ENCODE measurements at regions not wholly inside any gene's neighbourhood (a gene's known extent, or its start where the extent isn't known, plus 50 kb on each side); places are given as distances from the start of the nearest gene placed in this dataset.

DNA sequence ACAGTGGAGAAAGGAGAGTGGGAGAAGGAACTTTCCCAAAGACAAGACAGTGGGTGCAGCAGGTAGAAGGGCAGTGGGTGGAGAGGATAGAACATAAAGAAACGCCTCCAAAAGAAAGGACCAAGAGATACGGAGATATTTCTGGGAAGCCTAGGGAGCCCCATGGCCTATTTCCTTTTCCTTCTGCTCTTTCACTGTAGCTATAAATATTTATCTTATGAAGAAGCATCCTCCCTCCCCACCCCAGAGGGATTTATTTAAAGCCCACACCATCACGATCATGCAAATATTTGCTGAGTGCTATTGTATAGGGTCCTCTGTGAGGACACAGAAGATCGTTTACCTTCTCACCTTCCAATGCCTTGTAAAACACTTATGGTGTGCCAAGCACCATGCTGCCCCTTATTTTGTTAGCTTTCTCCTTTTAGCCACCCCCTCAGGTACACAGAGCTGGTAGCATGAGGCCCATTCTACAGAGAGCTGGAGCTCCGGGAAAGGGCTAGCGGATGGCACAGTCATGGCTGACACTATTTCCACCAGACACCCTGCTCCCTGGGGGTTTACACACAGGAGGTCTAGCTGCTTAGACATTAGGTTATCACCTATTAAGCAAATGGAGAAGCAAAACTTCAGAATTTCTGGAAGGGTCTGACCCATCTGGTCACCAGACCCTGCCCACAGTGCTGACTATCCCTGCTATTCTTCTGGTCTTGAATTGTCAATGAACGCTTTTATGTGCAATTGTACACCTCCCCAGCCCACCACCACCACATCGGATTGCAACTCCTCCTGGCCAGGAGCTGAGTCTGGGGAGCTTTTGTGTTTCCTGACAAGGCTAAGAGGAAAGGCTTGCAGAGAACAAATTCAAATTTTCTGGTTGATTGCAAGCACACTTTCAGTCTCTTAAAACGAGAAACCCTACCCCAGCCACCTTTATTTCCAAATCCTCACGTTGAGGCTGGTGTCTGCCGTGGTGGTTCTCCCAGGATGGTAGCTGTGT lies 91.8 kb upstream of the KLF7 start:
- H3K27me3 Mint-ChIP-seq, result peaks cover 9% of the 10 kb centered on the region
- no peak overlapping the region for H3K4me3 Mint-ChIP-seq
- no peaks in the 10 kb centered on the region for H3K36me3 Mint-ChIP-seq
- H3K9me3 Mint-ChIP-seq, result no peaks in the 10 kb centered on the region
- DNase-seq (ENCODE audit: low spot score in 2 of 2) (no peak), ATAC-seq (ENCODE audit: low read depth) (no peak)
- H3K27ac Mint-ChIP-seq, result no peak overlapping the region
- peaks cover 7% of the 10 kb centered on the region for H3K4me1 Mint-ChIP-seq

DNA sequence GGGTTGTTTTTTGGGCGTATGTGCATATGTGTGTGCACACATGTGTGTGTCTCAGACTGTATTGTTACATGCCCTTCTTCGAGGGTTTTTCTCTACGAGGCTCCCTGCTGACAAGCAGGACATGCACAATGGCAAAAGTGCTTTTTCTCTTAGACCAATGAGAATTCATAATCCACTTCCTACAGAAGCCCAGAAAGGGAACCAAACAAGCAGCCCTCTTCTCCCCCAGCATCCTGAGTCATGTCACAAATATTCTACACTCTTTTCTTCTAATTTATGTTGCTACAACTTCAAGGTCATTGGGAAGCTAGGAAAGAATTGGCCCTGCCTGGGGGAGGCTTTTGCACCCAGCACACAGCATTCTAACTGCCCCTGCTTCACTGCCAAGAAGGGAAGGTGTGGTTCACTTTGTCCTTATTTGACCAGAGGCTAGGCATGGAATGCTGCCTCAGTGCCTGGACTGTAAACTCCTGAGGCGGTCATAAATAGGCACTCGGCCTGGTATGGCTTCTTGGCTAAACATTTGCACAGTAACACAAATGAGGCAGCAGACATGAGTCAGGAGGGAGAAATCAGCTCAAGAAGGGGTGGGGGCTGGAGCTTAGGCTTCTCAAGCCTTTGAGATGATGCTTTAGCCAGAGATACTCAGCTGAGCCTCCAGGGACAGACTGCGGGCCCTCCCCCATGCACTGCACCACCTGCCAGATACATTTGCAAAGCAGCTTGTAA lies 92.7 kb upstream of the KLF7 start:
- Mint-ChIP-seq H3K9me3 (no peaks in the 10 kb centered on the region), H3K27ac (no peak overlapping the region), H3K4me1 (peaks cover 7% of the 10 kb centered on the region), H3K36me3 (no peaks in the 10 kb centered on the region), H3K4me3 (no peak overlapping the region), H3K27me3 (peaks cover 7% of the 10 kb centered on the region)
- DNase-seq (ENCODE audit: low spot score in 2 of 2) (no peak), ATAC-seq (ENCODE audit: low read depth) (no peak)

DNA sequence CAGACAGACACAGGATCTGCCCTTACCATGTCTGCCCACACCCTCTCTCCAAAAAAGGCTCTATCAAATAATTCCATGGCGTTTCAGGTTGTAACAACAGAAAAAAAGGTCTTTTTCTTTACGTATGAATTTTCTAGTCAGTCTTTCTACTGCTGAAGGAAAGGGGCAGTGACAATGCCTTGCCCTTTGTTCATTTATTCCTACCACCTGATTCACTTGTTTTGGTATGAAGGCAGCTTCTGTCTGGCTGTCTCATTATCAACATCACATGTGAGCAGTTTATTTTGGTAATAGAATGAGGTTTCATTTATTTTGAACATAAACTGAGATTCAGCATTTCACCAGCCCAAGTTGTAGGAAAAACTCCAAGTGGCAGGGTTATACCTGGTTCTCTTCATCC lies 94.3 kb upstream of the KLF7 start:
- Mint-ChIP-seq H3K4me1 (peaks cover 4% of the 10 kb centered on the region), H3K9me3 (no peaks in the 10 kb centered on the region), H3K36me3 (no peaks in the 10 kb centered on the region), H3K4me3 (no peak overlapping the region), H3K27ac (no peak overlapping the region), H3K27me3 (peaks cover 6% of the 10 kb centered on the region)
- no peak for ATAC-seq (ENCODE audit: low read depth)
- DNase-seq (ENCODE audit: low spot score in 2 of 2), result no peak

DNA sequence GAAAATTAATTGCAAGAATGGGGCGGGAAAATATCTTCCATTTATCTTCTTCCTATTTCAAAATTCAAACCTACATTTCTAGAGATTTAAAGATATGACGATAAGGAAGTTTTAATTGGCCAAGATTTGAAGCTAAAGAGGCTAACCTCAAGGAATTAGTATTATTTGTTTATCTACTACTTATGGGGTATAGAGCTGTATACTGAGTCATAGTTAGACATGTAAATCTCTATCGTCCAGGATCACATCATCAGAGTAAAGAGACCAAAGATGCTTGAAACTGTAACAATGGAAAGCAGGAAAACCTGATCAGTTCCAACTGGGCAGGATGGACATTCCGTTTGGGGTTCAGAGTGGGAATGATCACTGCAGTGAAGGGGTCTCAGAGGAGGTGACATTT lies 95.2 kb upstream of the KLF7 start:
- no peak for DNase-seq (ENCODE audit: low spot score in 2 of 2)
- no peak overlapping the region for H3K27ac Mint-ChIP-seq
- no peaks in the 10 kb centered on the region for H3K9me3 Mint-ChIP-seq
- no peaks in the 10 kb centered on the region for H3K4me1 Mint-ChIP-seq
- no peaks in the 10 kb centered on the region for H3K36me3 Mint-ChIP-seq
- no peak overlapping the region for H3K4me3 Mint-ChIP-seq
- H3K27me3 Mint-ChIP-seq, result peaks cover 6% of the 10 kb centered on the region
- no peak for ATAC-seq (ENCODE audit: low read depth)

DNA sequence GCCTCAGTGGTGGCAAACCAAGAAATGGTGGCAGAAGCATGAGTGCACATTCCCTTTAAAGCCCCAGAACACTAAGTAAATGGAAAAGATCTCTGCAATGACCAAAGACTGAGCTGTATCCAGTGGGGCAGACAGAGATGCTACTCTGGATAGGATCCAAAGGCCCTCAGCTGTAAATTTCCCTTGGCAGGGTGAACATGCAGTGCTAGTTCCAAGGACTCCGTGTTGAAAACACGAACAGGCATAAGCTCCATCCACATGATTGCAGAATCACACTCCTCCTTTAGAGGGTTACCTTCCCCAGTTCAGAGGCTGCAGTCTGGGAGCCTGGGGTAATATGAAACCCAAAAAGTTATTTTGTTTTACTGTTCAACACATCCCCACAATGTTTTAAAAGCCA lies 98.6 kb upstream of the KLF7 start:
- Mint-ChIP-seq H3K27ac (no peak overlapping the region), H3K4me1 (no peaks in the 10 kb centered on the region), H3K36me3 (peaks cover 5% of the 10 kb centered on the region), H3K9me3 (no peaks in the 10 kb centered on the region), H3K27me3 (peaks cover 4% of the 10 kb centered on the region), H3K4me3 (no peak overlapping the region)
- DNase-seq (ENCODE audit: low spot score in 2 of 2), result no peak
- no peak for ATAC-seq (ENCODE audit: low read depth)

DNA sequence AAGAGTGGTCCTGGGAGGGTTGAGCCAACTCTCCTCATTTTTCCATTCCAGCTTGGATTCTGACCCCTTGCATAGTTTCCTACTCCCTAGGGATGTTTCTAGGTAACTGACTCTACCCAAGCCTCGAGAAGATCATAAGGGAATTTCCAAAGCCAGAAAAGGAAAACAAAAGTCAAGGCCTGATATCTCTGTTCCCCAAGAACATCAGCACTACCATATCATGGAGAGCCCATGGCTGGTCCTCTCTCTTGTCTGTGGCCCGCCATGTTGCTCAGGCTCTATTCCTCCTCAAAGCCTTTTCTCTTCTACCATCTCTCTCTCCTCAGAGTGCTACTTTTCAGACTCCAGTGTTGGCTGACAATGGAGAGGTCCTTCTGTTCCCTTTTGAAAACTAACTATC lies 99.6 kb upstream of the KLF7 start:
- no peak for ATAC-seq (ENCODE audit: low read depth)
- Mint-ChIP-seq H3K4me3 (no peak overlapping the region), H3K9me3 (no peaks in the 10 kb centered on the region), H3K27me3 (peaks cover 3% of the 10 kb centered on the region), H3K4me1 (no peaks in the 10 kb centered on the region), H3K27ac (no peak overlapping the region), H3K36me3 (peaks cover 5% of the 10 kb centered on the region)
- no peak for DNase-seq (ENCODE audit: low spot score in 2 of 2)

DNA sequence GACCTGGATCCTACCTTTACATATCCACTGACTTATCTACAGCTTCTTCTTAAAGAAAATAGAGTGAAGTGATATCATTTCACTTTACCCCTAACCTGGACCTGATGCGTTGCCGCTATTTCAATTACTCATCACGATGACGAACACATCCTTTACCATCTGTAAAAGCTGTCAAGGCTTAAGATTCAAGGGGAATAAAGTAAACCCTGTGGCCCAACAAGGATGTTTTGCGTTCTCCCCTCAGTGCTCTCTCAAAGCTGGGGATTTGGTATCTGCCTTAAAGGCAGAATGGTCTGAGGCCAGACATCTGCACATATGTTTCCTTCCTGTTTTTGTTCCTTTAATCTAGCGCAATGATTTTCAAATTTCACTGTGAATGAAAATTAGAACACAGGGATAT lies 100.1 kb upstream of the KLF7 start:
- Mint-ChIP-seq H3K36me3 (peaks cover 5% of the 10 kb centered on the region), H3K4me1 (no peaks in the 10 kb centered on the region), H3K4me3 (no peak overlapping the region), H3K27me3 (peaks cover 3% of the 10 kb centered on the region), H3K27ac (no peak overlapping the region), H3K9me3 (no peaks in the 10 kb centered on the region)
- DNase-seq (ENCODE audit: low spot score in 2 of 2) (no peak), ATAC-seq (ENCODE audit: low read depth) (no peak)

DNA sequence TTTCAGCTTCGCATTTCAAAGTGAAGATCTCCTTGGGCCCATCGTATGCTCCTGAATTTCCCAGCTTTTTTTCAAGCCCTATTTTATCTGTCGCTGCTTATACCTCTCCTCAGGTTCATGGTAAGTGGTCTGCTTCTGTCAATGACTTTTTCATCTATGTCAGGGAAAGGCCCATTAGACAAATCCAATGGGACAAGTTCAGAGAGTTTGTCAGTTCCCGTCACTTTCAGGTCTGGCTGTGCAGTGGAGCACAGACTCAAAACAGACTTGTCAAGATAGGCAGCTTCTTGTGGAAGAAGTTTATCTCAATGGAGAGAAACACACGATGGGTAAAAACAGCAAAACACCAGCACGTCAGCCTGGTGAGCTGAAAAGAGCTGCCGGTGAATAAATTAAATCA lies 100.9 kb upstream of the KLF7 start:
- Mint-ChIP-seq H3K27ac (no peak overlapping the region), H3K27me3 (no peaks in the 10 kb centered on the region), H3K4me1 (no peaks in the 10 kb centered on the region), H3K4me3 (no peak overlapping the region), H3K36me3 (peaks cover 5% of the 10 kb centered on the region), H3K9me3 (no peaks in the 10 kb centered on the region)
- DNase-seq (ENCODE audit: low spot score in 2 of 2) (no peak), ATAC-seq (ENCODE audit: low read depth) (no peak)

DNA sequence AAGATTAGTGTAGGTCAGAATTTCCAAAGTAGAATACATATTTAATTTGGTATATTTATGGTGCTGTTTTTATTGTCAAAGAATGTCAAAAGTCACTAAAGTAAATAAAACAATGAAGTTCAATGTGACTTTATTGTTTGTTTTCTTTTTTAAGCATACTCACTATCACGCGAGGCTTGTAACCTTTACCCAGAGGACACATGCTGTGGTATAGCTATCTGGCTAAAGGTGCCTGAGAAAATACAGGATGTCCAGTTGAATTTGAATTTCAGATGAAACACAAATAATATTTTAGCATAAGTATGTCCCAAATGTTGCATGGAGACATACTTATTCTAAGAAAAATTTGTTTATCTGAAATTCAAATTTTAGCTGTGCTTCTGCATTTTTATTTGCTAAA lies 103.3 kb upstream of the KLF7 start:
- DNase-seq (ENCODE audit: low spot score in 2 of 2) (no peak), ATAC-seq (ENCODE audit: low read depth) (no peak)
- H3K4me1 Mint-ChIP-seq, result no peaks in the 10 kb centered on the region
- peaks cover 5% of the 10 kb centered on the region for H3K36me3 Mint-ChIP-seq
- no peaks in the 10 kb centered on the region for H3K9me3 Mint-ChIP-seq
- H3K27ac Mint-ChIP-seq, result no peak overlapping the region
- no peaks in the 10 kb centered on the region for H3K27me3 Mint-ChIP-seq
- H3K4me3 Mint-ChIP-seq, result no peak overlapping the region

DNA sequence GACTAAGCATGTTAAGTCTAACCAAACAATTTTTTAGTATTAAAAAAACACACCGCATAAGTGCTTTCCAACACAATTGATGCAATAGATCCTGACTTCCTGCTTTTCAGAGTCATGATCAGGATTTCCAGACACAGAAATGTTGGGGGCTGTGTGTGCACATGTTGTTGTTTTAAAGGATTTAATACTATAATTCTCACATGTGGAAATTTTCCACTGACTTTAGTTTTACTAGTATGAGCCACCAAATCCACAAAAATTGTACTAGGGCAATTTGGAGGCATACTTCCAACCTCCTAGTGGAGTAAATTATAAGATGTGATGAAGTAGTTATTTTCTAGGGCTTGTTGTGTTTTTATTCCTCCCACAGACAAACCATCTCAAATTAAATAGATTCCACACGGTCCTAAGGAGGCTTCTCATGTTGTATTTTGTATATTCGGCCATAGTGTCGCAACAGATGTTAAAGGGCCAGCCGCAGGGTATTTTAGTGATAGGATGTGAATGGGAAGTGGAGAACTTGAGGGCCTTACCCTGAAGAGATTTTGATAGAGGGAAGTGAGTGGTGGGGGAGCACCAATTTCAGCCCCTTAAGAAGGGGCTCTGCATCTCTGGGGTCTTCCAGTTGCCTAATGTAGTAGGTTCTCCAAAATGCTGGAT lies 108.9 kb upstream of the KLF7 start:
- Mint-ChIP-seq H3K36me3 (no peaks in the 10 kb centered on the region), H3K9me3 (no peaks in the 10 kb centered on the region), H3K4me3 (no peak overlapping the region), H3K4me1 (no peaks in the 10 kb centered on the region), H3K27me3 (no peaks in the 10 kb centered on the region), H3K27ac (no peak overlapping the region)
- ATAC-seq (ENCODE audit: low read depth) (no peak), DNase-seq (ENCODE audit: low spot score in 2 of 2) (no peak)

DNA sequence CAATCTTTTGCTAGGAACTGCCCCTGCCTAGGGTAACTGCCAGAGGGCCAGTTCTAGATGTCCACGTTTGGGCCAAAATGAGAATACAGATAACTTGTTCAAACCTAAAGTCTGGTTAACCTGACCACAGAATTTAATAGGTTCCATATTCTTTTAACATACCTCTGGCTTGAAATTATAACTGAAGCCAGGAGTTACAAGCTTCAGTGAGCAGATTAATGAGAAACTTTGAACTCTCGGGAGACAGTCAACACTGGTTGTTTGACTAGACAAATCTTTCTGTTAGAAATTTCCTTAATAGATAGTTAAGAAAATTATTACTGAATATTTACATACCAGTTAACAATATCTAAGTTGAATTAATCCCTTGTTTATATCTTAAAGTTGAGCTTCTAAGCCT lies 110.0 kb upstream of the KLF7 start:
- no peaks in the 10 kb centered on the region for H3K36me3 Mint-ChIP-seq
- H3K27ac Mint-ChIP-seq, result no peak overlapping the region
- no peak for DNase-seq (ENCODE audit: low spot score in 2 of 2)
- ATAC-seq (ENCODE audit: low read depth), result no peak
- no peaks in the 10 kb centered on the region for H3K4me1 Mint-ChIP-seq
- H3K27me3 Mint-ChIP-seq, result no peaks in the 10 kb centered on the region
- H3K4me3 Mint-ChIP-seq, result no peak overlapping the region
- no peaks in the 10 kb centered on the region for H3K9me3 Mint-ChIP-seq

DNA sequence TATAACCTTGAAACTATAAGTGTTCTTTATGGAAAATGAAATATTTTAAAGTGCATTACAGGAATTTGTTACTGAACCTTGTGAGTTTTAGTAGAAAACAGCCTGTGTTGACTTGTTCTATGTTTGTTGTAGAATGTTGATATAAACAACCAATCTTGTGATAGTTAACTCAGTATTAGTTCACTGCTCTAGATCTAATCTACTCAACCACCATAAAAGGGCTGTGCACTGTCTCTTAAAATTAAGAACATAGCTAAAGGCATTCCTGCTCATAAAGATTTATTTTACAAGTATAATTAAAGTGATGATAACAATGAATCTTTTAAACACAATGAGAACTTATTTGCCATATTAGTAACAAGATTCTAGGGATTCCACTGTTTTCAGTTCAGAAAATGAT lies 110.5 kb upstream of the KLF7 start:
- Mint-ChIP-seq H3K27me3 (no peaks in the 10 kb centered on the region), H3K36me3 (no peaks in the 10 kb centered on the region), H3K27ac (no peak overlapping the region), H3K9me3 (no peaks in the 10 kb centered on the region), H3K4me3 (no peak overlapping the region), H3K4me1 (no peaks in the 10 kb centered on the region)
- no peak for DNase-seq (ENCODE audit: low spot score in 2 of 2)
- ATAC-seq (ENCODE audit: low read depth), result no peak

DNA sequence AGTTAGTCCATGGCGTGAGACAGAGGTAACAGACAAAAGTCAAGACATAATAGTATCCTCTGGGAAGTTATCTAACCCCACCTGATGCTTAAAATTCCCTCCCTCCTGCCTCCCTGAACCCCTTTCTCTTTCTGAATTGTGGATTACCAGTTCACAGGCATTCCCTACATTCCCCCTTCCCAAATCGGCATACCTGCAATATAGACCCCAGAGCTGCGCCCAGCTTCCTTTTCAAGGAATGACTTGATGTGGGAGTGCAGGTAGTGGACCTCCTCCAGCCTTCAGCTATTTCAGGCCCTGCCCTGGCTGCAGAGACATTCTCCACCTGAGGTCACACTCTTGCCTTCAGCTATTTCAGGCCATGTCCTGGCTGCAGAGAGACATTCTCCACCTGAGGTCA lies 111.1 kb upstream of the KLF7 start:
- Mint-ChIP-seq H3K36me3 (no peaks in the 10 kb centered on the region), H3K4me1 (no peaks in the 10 kb centered on the region), H3K27ac (no peak overlapping the region), H3K4me3 (no peak overlapping the region), H3K9me3 (no peaks in the 10 kb centered on the region), H3K27me3 (no peaks in the 10 kb centered on the region)
- no peak for ATAC-seq (ENCODE audit: low read depth)
- no peak for DNase-seq (ENCODE audit: low spot score in 2 of 2)

DNA sequence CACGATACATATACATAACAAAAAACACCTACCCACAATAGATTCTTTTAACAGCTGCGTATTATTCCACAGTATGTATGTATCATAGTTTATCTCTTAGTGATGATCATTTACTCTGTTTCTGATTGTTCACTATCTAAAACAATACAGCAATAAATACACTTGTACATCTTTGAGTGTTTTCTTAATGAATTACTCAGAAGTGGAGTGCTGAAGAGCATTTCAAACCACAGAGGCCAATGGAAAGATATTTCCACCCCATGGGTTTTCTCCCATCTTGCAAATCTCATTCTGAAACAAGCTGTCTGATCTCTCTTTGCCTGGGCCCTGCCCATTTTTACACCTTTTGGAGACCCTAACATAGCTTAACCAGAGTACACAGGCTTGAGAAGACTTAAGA lies 113.8 kb upstream of the KLF7 start:
- H3K27ac Mint-ChIP-seq, result no peak overlapping the region
- ATAC-seq (ENCODE audit: low read depth), result no peak
- H3K4me1 Mint-ChIP-seq, result peaks cover 7% of the 10 kb centered on the region
- no peaks in the 10 kb centered on the region for H3K36me3 Mint-ChIP-seq
- DNase-seq (ENCODE audit: low spot score in 2 of 2), result no peak
- no peaks in the 10 kb centered on the region for H3K27me3 Mint-ChIP-seq
- H3K4me3 Mint-ChIP-seq, result no peak overlapping the region
- H3K9me3 Mint-ChIP-seq, result no peaks in the 10 kb centered on the region
